NCI-H2029 treated with DMSO at 0.1 percent for 48 hours (cell line): ENCODE measurements at regions not wholly inside any gene's neighbourhood (a gene's known extent, or its start where the extent isn't known, plus 50 kb on each side); places are given as distances from the start of the nearest gene placed in this dataset.
A peak's percentile ranks its signal among the peaks of the same experiment; 100 is the strongest.
"Not testable (repeated sequence)": the region's sequence is repeated elsewhere in the genome, so short reads cannot be mapped to it uniquely, and the experiment has no call there.

Source experiments
- DNase-seq: peaks from one replicate; lab custom pipeline; 2025; lab: John Stamatoyannopoulos, UW

- no peak for DNase-seq
Measured at GRCh38 chr9:12997009-12997408, 222.2 kb downstream of the LURAP1L start.

DNA sequence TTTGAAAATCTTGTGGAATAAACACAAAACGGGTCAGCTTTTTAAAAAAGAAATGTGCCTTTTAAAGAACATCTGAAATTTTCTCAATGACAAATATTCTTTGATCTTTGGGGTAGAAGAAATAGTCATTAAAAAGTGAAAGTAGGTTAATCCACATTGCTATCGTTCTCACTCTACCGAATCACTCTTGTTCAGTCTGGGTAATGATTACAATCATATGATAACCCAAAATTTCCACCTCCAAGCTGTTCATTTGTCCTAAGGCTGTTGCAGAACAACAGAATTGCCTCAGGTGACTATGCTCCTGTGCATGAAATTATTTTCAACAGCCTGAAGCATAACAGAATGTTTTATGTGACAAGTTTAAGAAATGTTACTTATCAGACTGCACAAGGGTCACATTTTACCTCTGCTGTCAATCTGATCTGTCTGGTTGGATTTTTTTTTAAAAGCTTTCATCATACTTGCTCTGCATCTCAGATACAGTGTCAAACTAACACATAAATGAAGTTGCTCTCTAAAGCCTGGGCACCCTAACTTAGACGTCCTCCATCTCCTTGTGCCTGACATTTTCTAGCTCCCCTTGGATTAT, 227.3 kb downstream of the LURAP1L start:
- DNase-seq, result no peak

- no peak for DNase-seq
Measured at GRCh38 chr9:13002740-13003139, 227.9 kb downstream of the LURAP1L start.

DNA sequence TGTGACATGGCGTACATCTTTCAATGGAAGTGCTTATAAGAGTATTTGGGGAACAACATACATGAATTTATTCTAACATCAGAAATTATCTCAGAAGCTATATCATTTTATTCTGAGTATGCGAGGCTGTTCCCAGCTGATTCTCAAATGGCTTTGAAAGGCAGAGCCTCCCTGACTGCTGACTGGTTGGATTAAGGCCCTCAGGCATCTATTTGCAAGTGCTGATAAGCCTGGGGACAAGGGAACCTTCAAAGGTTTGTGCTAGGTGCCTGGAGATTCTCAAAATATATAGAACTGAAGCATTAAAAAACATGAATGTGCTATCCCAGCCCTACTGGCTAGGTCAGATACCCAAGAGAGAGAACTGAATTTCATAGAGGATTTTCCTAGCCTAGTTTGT, 235.1 kb downstream of the LURAP1L start:
- DNase-seq, result no peak

DNA sequence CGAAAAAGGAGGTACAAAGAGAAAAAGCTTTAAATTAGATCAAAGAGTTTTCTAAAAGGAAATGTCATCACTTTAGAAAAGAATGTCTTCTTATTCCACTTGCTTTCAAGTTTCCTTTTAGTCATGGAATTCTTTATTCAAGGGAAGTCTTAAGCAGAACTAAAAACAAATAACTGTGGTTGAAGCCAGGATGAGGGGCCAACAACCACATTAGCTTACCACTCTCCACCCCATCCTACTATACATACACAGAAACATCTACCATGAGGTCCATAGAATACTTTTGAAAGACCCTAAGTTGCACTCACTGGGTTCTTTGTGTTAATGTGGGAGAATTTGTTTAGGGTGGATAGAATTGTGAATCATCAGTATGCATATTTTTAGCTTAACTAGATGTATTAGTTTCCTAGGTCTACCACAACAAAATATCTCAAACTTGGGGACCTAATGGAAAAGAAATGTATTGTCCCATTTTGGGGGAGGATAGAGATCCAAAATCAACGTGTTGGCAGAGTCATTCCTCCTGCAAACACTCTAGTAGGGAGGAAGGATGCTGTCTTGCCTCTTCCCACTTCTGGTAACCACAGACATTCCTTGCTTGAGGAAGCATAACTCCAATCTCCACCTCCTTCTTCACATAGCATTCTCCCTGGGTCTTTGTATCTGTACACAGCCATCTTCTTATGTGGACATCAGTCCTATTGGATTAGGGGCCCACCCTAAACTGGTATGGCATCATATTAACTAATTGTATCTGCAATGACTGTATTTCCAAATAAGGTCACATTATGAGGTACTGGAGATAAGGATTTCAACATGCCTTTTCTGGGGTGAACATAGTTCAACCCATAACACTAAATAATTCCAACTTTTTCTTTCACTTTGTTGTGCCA, 239.4 kb downstream of the LURAP1L start:
- DNase-seq, result no peak

- DNase-seq, result no peak
Measured at GRCh38 chr9:13017260-13017659, 242.4 kb downstream of the LURAP1L start.

GRCh38 chr9:13020146-13021040, 245.6 kb downstream of the LURAP1L start:
- DNase-seq, result no peak

- DNase-seq, result no peak
Measured at GRCh38 chr9:13022756-13023155, 247.9 kb downstream of the LURAP1L start.

DNA sequence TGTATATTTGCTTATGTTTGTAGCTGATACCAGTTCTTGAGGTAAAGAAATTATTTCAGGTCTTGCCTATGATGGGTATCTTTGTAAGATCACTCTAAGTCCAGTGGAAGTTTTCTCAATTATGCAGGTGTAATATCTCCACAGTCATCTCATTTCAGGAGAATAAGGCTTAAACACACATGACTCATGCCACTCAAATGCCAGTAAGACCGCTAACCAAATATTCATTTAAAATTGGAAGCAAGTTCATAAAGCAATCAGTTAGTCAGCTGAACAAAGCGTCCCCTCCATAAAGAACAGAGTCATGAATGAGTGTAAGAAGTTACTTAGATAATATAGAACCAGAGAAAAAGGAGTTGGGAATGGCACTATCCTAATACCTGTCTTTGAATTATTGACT, 248.7 kb downstream of the LURAP1L start:
- no peak for DNase-seq

DNA sequence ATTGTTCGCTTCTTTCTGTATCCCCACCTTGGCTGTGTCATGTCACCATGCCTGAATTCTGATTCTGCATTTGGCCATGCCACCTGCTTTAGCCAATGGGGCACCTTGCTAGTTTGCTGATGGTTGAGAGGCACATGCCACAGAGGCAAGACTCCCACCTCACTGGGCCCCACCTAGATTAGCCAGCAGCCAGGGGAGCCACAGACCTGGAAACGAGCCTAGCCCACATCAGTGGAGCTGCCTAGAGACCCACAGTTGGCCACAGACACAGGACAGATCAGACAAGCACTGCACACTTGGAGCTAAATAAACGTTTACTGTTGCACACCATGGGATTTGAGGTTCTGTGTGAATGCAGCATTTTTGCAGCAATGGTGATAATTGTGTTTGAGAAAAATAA, 252.1 kb downstream of the LURAP1L start:
- no peak for DNase-seq

- DNase-seq, result no peak
Measured at GRCh38 chr9:13027879-13028278, 251.6 kb downstream of the MPDZ start.

- no peak for DNase-seq
Measured at GRCh38 chr9:13032585-13032984, 246.9 kb downstream of the MPDZ start.

DNA sequence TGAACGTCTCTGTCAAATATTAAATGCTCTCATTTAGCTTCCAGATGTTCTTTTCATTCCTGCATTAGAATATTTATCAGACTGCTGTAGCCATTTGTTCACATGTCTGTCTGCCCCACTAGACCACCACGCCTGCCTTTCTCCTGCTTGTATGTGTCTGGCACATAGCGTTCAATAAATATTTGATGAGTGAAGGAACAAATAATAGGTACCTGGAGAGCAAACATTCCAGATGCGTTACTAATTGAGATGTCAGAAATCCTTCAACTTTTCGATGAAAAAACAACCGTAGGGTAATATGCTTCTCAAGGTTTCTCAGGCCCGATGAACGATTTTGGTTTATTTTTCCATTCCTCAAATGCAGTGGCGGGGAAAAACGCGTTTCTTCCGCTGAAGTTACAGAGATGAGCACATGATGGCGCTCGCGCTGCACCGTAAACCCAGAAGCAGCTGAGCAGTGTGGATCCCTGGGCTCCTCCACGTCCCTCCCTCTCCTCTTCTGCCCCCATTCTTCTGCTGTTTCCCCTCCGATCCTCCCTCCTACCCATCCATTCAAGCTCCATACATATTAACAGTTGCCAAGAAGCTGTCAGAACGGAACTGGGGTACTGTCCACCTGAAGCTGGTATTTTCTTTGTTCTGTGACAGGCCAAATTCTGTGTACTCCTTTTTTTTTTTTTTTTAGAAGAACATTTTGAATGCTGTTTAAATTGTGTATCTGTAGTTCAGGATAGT, 245.4 kb downstream of the MPDZ start:
- peak; percentile 27 for DNase-seq

DNA sequence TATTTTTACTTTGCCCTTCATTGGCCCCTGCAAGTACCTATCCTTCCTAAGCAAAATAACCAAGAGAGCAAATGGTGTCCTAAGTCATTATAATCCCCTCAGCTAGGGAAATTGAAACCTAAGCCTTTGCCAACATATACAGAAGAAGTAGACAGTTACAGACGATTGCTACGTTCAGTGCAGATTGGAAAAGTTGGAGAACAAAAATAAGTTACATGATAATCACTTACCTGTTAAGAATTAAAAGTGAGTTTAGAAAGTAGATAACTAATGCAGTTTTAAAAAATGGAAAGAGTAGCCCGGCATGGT, 244.8 kb downstream of the MPDZ start:
- DNase-seq, result peak; percentile 10

- DNase-seq, result no peak
Measured at GRCh38 chr9:13035822-13036221, 243.7 kb downstream of the MPDZ start.

GRCh38 chr9:13037808-13038207, 241.7 kb downstream of the MPDZ start:
- DNase-seq, result not testable (repeated sequence)

- DNase-seq, result no peak
Measured at GRCh38 chr9:13047827-13048587, 231.5 kb downstream of the MPDZ start.

DNA sequence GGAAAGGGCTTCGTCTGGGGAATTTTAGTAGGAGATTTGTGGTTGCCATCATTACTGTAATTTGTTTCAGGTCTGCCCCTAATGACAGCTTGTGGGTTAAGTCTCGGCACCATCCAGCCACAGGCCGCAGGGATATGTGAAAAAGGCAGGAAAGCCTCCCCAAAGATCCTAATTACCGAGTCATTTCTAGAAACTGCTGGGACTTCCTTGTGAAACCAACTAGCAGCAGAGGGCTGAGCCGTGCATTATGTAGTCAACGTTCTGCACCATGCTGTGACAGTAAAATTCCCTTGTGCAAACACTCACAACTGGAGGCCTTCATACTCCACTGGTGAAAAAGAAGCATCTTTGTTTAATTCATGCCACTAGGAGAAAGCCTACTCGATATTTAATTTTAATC, 230.3 kb downstream of the MPDZ start:
- no peak for DNase-seq

GRCh38 chr9:13053504-13053903, 226.0 kb downstream of the MPDZ start:
- DNase-seq, result no peak

DNA sequence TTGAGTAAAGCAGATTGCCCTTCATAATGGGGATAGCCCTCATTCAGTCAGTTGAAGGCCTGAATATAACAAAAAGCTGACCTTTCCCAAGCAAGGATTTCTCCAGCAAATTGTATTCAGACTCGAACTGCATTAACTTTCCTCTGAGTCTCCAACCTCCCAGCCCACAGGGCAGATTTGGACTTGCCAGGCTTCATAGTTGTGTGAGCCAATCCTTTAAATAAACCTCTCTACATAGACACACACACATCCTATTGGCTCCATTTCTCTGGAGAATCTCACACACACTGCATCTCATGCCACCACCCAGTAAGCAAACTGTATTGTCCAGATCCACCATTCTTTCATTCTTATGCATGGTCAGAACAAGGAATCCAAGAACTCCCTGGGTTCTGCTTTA, 225.1 kb downstream of the MPDZ start:
- no peak for DNase-seq
